ENCODE measurements at regions not wholly inside any gene's neighbourhood (a gene's known extent, or its start where the extent isn't known, plus 50 kb on each side); places are given as distances from the start of the nearest gene placed in this dataset.

- TF ChIP-seq POLR2AphosphoS5 (IDR thresholded peaks at IDR 0.05; ENCODE audit: low read depth) (no peak), REST (IDR thresholded peaks at IDR 0.05; ENCODE audit: insufficient replicate concordance, low read depth) (no peak), GABPA (IDR thresholded peaks at IDR 0.05; ENCODE audit: low read depth) (no peak)
- TF ChIP-seq, protein P1, sequence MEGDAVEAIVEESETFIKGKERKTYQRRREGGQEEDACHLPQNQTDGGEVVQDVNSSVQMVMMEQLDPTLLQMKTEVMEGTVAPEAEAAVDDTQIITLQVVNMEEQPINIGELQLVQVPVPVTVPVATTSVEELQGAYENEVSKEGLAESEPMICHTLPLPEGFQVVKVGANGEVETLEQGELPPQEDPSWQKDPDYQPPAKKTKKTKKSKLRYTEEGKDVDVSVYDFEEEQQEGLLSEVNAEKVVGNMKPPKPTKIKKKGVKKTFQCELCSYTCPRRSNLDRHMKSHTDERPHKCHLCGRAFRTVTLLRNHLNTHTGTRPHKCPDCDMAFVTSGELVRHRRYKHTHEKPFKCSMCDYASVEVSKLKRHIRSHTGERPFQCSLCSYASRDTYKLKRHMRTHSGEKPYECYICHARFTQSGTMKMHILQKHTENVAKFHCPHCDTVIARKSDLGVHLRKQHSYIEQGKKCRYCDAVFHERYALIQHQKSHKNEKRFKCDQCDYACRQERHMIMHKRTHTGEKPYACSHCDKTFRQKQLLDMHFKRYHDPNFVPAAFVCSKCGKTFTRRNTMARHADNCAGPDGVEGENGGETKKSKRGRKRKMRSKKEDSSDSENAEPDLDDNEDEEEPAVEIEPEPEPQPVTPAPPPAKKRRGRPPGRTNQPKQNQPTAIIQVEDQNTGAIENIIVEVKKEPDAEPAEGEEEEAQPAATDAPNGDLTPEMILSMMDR (IDR thresholded peaks at IDR 0.05; ENCODE audit: insufficient read depth, low read length), result no peak
Observed at GRCh38 chr4:133484287-133484686, 335.2 kb downstream of the PCDH10 start.
